ENCODE measurements at regions not wholly inside any gene's neighbourhood (a gene's known extent, or its start where the extent isn't known, plus 50 kb on each side); places are given as distances from the start of the nearest gene placed in this dataset.

- TF ChIP-seq CTCF (IDR thresholded peaks at IDR 0.05): no peak
- no peak for TF ChIP-seq EZH2 (IDR thresholded peaks at IDR 0.05; ENCODE audit: borderline replicate concordance, insufficient read depth, low read depth, low read length, poor library complexity, severe bottlenecking)
Measured at GRCh38 chr15:31503758-31504461, 177.3 kb downstream of the KLF13 start.

Measured in B cell (primary cell).